Fibroblast of peridontal ligament (primary cell): ENCODE measurements at regions not wholly inside any gene's neighbourhood (a gene's known extent, or its start where the extent isn't known, plus 50 kb on each side); places are given as distances from the start of the nearest gene placed in this dataset.
A peak's percentile ranks its signal among the peaks of the same experiment; 100 is the strongest.
"Not testable (repeated sequence)": the region's sequence is repeated elsewhere in the genome, so short reads cannot be mapped to it uniquely, and the experiment has no call there.

Experiments used
- DNase-seq: peaks from one replicate; pipeline ENCODE4 v3.0.0-alpha.2; 2010; ENCODE audit errors: extremely low read depth

- no peak for DNase-seq
Observed at GRCh38 chr20:40892642-40893041, 136.0 kb upstream of the TOP1 start.

- DNase-seq = no peak
Observed at GRCh38 chr20:40893610-40894236, 134.9 kb upstream of the TOP1 start.

GRCh38 chr20:40894237-40894630 lies 134.4 kb upstream of the TOP1 start:
- no peak for DNase-seq

- no peak for DNase-seq
Observed at GRCh38 chr20:40895182-40895581, 133.4 kb upstream of the TOP1 start.

GRCh38 chr20:40896814-40897700 lies 131.6 kb upstream of the TOP1 start:
- DNase-seq = peak; percentile 75

GRCh38 chr20:40899344-40899743 lies 129.3 kb upstream of the TOP1 start:
- DNase-seq = no peak

- DNase-seq = no peak
Observed at GRCh38 chr20:40900666-40901215, 127.9 kb upstream of the TOP1 start.

GRCh38 chr20:40902661-40903060 lies 126.0 kb upstream of the TOP1 start:
- DNase-seq = no peak

GRCh38 chr20:40908309-40908708 lies 120.3 kb upstream of the TOP1 start:
- DNase-seq = no peak

- not testable (repeated sequence) for DNase-seq
Observed at GRCh38 chr20:40909489-40909888, 119.1 kb upstream of the TOP1 start.

GRCh38 chr20:40910436-40910835 lies 118.2 kb upstream of the TOP1 start:
- DNase-seq = not testable (repeated sequence)

- DNase-seq = not testable (repeated sequence)
Observed at GRCh38 chr20:40911152-40911551, 117.5 kb upstream of the TOP1 start.

GRCh38 chr20:40913224-40914185 lies 115.1 kb upstream of the TOP1 start:
- no peak for DNase-seq

- DNase-seq = no peak
Observed at GRCh38 chr20:40915756-40916155, 112.9 kb upstream of the TOP1 start.

GRCh38 chr20:40916276-40916675 lies 112.3 kb upstream of the TOP1 start:
- no peak for DNase-seq

- no peak for DNase-seq
Observed at GRCh38 chr20:40920291-40920690, 108.3 kb upstream of the TOP1 start.

- DNase-seq = no peak
Observed at GRCh38 chr20:40922865-40923264, 105.8 kb upstream of the TOP1 start.

- DNase-seq = no peak
Observed at GRCh38 chr20:40925829-40926510, 102.7 kb upstream of the TOP1 start.

GRCh38 chr20:40926928-40927327 lies 101.7 kb upstream of the TOP1 start:
- no peak for DNase-seq

GRCh38 chr20:40930561-40930960 lies 98.1 kb upstream of the TOP1 start:
- no peak for DNase-seq

- no peak for DNase-seq
Observed at GRCh38 chr20:40931410-40932044, 97.1 kb upstream of the TOP1 start.
